Breast epithelium (tissue), 4 donors: ENCODE measurements at regions not wholly inside any gene's neighbourhood (a gene's known extent, or its start where the extent isn't known, plus 50 kb on each side); places are given as distances from the start of the nearest gene placed in this dataset.

Source experiments
- DNase-seq, 2 donors: peaks; one replicate each; pipeline ENCODE4 v3.0.0-alpha.2; 2019; ENCODE audit warnings: low spot score in 2 of 2
- H3K27ac ChIP-seq, 2 donors: fragments of 200-600 bp; sonication (generic) in 1 of 2; one replicate each; pipeline ENCODE4 v1.5.1; 2016 to 2019; ENCODE audit warnings: mild to moderate bottlenecking in 1 of 2
- H3K27me3 ChIP-seq, 2 donors: fragments of 200-600 bp; sonication (generic) in 1 of 2; one replicate each; pipeline versions ENCODE4 v1.5.1 to v1.6.0; 2017 to 2019; ENCODE audit warnings: control low read depth in 1 of 2, mild to moderate bottlenecking in 1 of 2
- H3K36me3 ChIP-seq: fragments of 200-600 bp; one replicate; pipeline ENCODE4 v1.5.1; 2019
- H3K4me1 ChIP-seq, 2 donors: fragments of 200-600 bp; sonication (generic); one replicate each; pipeline ENCODE4 v1.5.1; 2016 to 2019; ENCODE audit warnings: control low read depth in 1 of 2
- H3K4me3 ChIP-seq, 3 donors: fragments of 200-600 bp; sonication (generic); 1 replicate in 2 of 3; 2 replicates in 1 of 3; pipeline ENCODE4 v1.5.1; 2016 to 2019; ENCODE audit warnings: mild to moderate bottlenecking in 3 of 3, moderate library complexity in 2 of 3
- H3K9me3 ChIP-seq, 2 donors: fragments of 200-600 bp; sonication (generic) in 1 of 2; one replicate each; pipeline ENCODE4 v1.5.1; 2016 to 2019; ENCODE audit warnings: control low read depth in 1 of 2
- POLR2A ChIP-seq: fragments of 450-650 bp; IDR thresholded peaks from one replicate; pipeline ENCODE4 v1.6.1; 2016; ENCODE audit warnings: antibody characterized with exemption, mild to moderate bottlenecking, moderate library complexity
- POLR2AphosphoS5 ChIP-seq, 3 donors: sonication (generic); formaldehyde crosslinking; IDR thresholded peaks; one replicate each; pipeline ENCODE4 v1.6.1; 2017; ENCODE audit warnings: antibody characterized with exemption in 3 of 3
- intact Hi-C: fragments of 100-400 bp; cut with DNase I; formaldehyde crosslinking; loops from one replicate; pipeline ENCODE4 v1.15.1; 2023; ENCODE audit warnings: low total_unique reads
- TF ChIP-seq, protein P1 (sequence below), 3 donors: fragments of 450-650 bp; IDR thresholded peaks; one replicate each; pipeline ENCODE4 v1.5.1; 2016 to 2017; ENCODE audit warnings: antibody characterized with exemption in 3 of 3, mild to moderate bottlenecking in 3 of 3, moderate library complexity in 3 of 3

GRCh38 chr6:163679012-163679660 is 264.6 kb downstream of the QKI start:
- no peak overlapping the region for H3K27ac ChIP-seq
- H3K36me3 ChIP-seq = no peaks in the 10 kb centered on the region
- H3K4me3 ChIP-seq = no peak overlapping the region
- intact Hi-C loops = no loop called here
- DNase-seq = no peak
- peaks cover 0 to 5% of the 10 kb centered on the region in 2 donors for H3K9me3 ChIP-seq
- no peaks in the 10 kb centered on the region for H3K27me3 ChIP-seq
- TF ChIP-seq, protein P1, sequence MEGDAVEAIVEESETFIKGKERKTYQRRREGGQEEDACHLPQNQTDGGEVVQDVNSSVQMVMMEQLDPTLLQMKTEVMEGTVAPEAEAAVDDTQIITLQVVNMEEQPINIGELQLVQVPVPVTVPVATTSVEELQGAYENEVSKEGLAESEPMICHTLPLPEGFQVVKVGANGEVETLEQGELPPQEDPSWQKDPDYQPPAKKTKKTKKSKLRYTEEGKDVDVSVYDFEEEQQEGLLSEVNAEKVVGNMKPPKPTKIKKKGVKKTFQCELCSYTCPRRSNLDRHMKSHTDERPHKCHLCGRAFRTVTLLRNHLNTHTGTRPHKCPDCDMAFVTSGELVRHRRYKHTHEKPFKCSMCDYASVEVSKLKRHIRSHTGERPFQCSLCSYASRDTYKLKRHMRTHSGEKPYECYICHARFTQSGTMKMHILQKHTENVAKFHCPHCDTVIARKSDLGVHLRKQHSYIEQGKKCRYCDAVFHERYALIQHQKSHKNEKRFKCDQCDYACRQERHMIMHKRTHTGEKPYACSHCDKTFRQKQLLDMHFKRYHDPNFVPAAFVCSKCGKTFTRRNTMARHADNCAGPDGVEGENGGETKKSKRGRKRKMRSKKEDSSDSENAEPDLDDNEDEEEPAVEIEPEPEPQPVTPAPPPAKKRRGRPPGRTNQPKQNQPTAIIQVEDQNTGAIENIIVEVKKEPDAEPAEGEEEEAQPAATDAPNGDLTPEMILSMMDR (IDR thresholded peaks at IDR 0.05) = no peak
- TF ChIP-seq POLR2A = no peak
- TF ChIP-seq POLR2AphosphoS5 (IDR thresholded peaks at IDR 0.05) = no peak
- no peaks in the 10 kb centered on the region for H3K4me1 ChIP-seq

DNA sequence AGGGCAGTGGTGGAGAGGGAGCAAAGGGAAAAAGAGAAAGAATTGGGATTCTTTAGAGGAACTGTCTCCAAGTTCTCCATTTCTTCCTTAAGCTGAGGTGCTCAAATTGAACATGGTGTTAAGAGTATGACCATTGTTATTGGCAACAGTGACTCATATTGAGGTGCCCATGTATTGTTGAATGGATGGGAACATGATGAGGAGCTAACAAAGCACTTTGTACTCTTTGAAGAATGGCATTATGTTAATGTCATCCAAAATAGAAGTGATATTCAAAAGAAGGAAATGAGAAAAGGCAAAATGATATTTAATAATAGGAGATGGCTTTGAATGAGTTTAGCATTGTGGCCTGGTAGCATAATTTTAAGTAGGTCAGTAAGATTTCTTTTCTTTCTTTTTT is 261.1 kb downstream of the QKI start:
- Histone ChIP-seq H3K4me1 (no peaks in the 10 kb centered on the region), H3K9me3 (peaks cover 0 to 3% of the 10 kb centered on the region in 2 donors), H3K27ac (no peak overlapping the region), H3K27me3 (no peaks in the 10 kb centered on the region), H3K36me3 (no peaks in the 10 kb centered on the region), H3K4me3 (no peak overlapping the region)
- no peak for DNase-seq
- intact Hi-C loops = no loop called here
- no peak for TF ChIP-seq POLR2A
- no peak for TF ChIP-seq POLR2AphosphoS5 (IDR thresholded peaks at IDR 0.05)
- TF ChIP-seq, protein P1 (IDR thresholded peaks at IDR 0.05) = no peak

GRCh38 chr6:163672710-163673109 is 258.2 kb downstream of the QKI start:
- DNase-seq = no peak
- Histone ChIP-seq H3K27me3 (no peaks in the 10 kb centered on the region), H3K36me3 (no peaks in the 10 kb centered on the region)

GRCh38 chr6:163671791-163672190 is 257.3 kb downstream of the QKI start:
- H3K4me1 ChIP-seq = no peaks in the 10 kb centered on the region
- no peak overlapping the region for H3K27ac ChIP-seq
- no peaks in the 10 kb centered on the region for H3K27me3 ChIP-seq
- H3K4me3 ChIP-seq = no peak overlapping the region
- H3K36me3 ChIP-seq = no peaks in the 10 kb centered on the region
- DNase-seq = no peak
- intact Hi-C loops = no loop called here
- TF ChIP-seq POLR2A = no peak
- no peak for TF ChIP-seq POLR2AphosphoS5 (IDR thresholded peaks at IDR 0.05)
- TF ChIP-seq, protein P1 (IDR thresholded peaks at IDR 0.05) = no peak
- peaks cover 0 to 3% of the 10 kb centered on the region in 2 donors for H3K9me3 ChIP-seq

More at GRCh38 chr6:163672710-163673109, 258.2 kb downstream of the QKI start:
- intact Hi-C loops = no loop called here
- peaks cover 0 to 3% of the 10 kb centered on the region in 2 donors for H3K9me3 ChIP-seq
- no peak overlapping the region for H3K27ac ChIP-seq
- H3K4me3 ChIP-seq = no peak overlapping the region
- TF ChIP-seq POLR2AphosphoS5 (IDR thresholded peaks at IDR 0.05) = no peak
- TF ChIP-seq POLR2A = no peak
- TF ChIP-seq, protein P1 (IDR thresholded peaks at IDR 0.05) = no peak
- H3K4me1 ChIP-seq = no peaks in the 10 kb centered on the region

DNA sequence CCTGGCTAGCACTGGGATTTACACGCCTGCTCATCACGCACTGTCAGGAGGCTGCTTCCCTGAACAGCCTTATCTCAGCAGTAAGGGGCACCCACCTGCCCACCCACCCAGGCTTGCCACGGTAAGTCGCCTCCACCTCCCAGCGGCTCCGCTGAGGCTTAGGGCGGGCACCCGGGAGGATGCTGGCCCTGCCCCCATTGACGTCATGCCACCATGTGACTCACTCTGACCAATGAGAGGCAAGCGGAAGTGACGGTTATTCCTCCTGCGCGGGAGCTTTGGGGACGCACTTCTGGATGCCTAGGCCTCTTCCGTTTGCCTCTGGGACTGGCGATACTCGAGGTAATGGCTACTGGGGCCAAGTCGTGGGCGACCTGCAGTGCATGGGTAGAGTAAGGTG is 256.8 kb downstream of the QKI start:
- Histone ChIP-seq H3K4me3 (no peak overlapping the region), H3K36me3 (no peaks in the 10 kb centered on the region), H3K9me3 (peaks cover 0 to 3% of the 10 kb centered on the region in 2 donors), H3K27ac (no peak overlapping the region), H3K4me1 (no peaks in the 10 kb centered on the region), H3K27me3 (no peaks in the 10 kb centered on the region)
- TF ChIP-seq POLR2AphosphoS5 (IDR thresholded peaks at IDR 0.05) (no peak), POLR2A (no peak)
- TF ChIP-seq, protein P1 (IDR thresholded peaks at IDR 0.05) = no peak
- intact Hi-C loops = no loop called here
- no peak for DNase-seq
